Glomerular visceral epithelial cell (primary cell): ENCODE measurements at regions not wholly inside any gene's neighbourhood (a gene's known extent, or its start where the extent isn't known, plus 50 kb on each side); places are given as distances from the start of the nearest gene placed in this dataset.
"Not testable (repeated sequence)": the region's sequence is repeated elsewhere in the genome, so short reads cannot be mapped to it uniquely, and the experiment has no call there.

Experiments used
- DNase-seq: peaks from one replicate; pipeline ENCODE4 v3.0.0-alpha.2; 2016; ENCODE audit errors: extremely low spot score

DNA sequence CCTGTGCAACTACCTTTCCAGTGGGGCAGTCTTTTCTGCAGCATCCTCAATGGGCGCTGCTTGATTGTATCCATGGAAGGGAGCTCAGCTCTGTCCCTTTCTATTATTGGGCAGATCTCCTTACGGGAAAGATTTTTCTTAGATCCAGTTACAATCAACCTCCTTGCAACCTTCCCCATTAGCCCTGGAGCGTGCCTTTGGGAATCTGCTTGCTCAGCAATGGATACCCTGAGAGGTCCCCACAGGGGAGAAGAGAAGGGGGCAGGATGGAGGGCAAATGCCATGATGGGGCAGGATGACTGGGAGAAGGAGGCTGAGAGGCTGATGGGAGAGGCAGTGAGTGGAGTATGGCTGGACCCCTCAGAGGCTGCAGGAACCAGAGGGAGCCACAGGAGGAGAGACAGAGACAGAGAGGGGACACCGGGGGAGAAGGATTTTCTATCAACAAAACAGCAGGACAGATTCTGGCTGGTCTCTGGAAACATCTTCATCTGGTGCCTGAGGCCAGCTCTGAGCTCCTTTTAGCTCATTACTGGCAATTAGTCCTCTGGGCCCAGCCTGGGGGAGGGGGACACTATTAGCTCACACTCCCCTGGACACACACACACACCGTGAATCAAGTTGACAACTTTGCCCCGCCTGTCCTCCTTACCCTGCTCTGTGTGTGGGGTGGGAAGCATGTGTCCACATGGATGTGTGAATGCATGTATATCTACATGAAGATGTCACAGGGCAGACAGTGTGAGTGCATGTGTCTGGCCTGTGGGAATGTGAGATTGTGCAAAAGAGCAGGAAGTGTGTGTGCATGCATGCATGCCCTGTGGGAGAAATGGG is 80.8 kb upstream of the PAX2 start:
- DNase-seq: no peak

- not testable (repeated sequence) for DNase-seq
Observed at GRCh38 chr10:100666634-100667033, 78.7 kb upstream of the PAX2 start.

DNA sequence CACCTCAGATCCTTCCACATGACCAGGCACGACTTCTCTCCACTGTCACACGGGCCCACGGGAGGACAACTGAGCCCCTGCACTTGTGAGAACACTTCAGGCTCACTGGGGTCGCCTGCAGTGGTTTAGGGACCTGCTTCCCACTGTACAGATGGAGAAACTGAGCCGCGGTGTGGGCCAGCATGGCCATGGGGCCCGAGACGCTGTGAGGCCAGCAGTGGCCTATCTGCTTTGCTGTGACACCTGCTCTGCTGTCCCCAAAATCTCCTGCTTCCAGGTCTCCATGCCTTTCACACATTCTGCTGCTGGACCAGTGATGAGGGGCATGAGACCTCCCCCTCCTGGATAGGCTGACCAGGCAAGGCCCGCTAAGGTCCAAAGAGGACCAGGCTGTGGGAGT is 75.8 kb upstream of the PAX2 start:
- DNase-seq: no peak

DNA sequence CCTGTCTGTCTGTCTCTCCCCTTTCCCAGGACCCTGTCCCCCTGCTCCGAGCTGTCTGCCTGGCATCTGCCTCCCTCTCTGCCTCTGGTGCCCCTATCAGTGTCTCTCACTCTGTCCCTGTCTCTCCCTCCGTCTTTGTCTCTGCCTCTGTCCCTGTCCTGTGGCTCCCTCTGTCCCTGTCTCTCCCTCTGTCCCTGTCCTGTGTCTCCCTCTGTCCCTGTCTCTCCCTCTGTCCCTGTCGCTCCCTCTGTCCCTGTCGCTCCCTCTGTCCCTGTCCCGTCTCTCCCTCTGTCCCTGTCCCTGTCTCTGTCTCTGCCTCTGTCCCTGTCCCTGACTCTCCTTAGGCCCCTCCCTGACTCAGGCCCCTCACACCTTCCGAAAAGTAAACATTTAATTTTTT is 75.0 kb upstream of the PAX2 start:
- DNase-seq: no peak

DNA sequence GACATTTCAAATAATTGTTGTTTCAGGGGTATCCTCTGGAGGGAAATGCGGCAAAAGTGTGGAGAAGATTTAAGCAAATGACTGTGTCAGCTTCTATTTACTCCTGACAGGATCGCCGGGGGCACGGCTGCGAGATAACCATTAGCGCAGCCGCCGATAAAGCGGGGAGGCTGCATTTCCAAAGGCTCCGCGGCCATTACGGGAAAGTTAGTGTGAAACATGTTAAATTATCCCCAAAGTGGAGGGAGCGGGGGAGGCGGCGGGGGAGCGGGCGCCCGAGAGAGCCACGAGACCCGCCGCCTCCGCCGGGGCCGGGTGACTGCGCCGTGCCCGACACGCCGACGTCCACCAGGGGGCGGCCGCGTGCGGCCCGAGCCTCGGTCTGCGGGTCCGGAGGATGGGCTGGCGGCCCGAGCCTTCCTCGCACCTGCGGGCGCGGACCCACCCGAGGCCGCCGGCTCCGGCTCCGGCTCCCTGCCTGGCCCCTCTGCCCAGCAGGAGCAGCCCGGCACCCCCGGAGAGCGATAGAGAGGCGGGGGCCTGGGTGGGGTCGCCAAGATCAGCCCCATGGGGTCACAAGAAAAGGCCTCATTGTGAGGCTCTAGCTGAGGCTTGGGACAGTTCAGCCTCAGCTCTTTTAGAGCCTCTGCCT is 74.4 kb upstream of the PAX2 start:
- peak; percentile 20 for DNase-seq

DNA sequence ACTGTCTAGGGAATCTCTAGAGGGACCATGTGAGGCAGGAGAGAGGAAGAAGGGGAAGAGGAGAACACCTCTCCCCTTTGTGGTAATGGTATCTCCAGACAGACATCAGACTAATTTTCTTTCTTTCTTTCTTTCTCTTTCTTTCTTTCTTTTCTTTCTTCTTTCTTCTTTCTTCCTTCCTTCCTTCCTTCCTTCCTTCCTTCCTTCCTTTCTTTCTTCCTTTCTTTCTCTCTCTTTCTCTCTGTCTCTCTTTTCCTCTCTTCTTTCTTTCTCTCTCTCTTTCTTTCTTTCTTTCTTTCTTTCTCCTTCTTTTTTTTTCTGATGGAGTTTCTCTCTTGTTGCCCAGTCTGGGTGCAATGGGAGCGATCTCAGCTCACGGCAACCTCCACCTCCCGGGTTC is 73.2 kb upstream of the PAX2 start:
- no peak for DNase-seq

- DNase-seq: no peak
Observed at GRCh38 chr10:100677290-100677945, 68.0 kb upstream of the PAX2 start.

- DNase-seq: no peak
Observed at GRCh38 chr10:100679327-100679726, 66.1 kb upstream of the PAX2 start.

GRCh38 chr10:100683004-100683403 is 62.4 kb upstream of the PAX2 start:
- no peak for DNase-seq

- no peak for DNase-seq
Observed at GRCh38 chr10:100683545-100684300, 61.7 kb upstream of the PAX2 start.

DNA sequence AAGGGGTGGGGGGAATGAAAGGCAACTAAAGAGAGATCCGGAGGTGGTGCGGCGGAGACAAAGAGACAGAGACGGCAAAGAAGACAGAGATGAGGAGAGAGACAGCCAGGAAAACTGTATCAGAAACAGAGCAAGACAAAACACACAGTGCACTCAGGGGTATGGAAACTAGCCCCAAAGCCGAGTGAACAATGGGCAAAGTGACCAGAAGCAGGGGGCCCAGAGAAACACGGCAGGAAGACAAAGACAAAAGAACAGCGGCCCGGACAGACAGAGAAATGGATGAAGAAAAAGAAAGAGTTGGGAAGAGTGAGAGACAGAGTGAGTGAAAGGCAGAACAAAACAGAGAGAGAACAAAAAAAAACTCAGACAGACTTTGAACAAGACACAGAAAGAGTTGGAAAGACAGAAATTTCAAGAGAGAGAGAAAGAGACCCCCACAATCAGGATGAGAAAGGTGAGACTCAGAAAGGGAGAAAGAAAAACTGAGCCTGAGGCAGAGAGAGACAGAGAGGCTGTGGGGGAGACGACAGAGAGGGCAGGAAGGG is 60.6 kb upstream of the PAX2 start:
- no peak for DNase-seq

DNA sequence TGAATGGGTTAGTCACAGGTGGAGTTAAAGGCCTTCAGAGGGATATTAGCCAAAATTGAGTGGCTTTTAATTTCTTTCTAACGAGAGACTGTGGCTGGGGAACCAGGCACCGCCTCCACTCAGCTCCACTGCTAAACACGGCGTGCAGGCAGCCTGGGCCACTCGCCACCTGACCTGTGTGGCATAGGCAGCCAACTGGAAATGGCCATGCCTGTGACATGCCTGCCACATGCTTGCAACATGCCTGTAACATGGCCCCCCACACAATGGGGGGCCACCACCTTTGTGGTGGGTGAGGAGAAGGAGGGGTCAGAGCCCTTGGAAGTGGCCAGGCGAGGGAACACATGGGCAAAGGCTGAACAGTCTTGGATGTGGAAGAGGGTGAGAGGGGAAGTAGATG is 60.1 kb upstream of the PAX2 start:
- no peak for DNase-seq

DNA sequence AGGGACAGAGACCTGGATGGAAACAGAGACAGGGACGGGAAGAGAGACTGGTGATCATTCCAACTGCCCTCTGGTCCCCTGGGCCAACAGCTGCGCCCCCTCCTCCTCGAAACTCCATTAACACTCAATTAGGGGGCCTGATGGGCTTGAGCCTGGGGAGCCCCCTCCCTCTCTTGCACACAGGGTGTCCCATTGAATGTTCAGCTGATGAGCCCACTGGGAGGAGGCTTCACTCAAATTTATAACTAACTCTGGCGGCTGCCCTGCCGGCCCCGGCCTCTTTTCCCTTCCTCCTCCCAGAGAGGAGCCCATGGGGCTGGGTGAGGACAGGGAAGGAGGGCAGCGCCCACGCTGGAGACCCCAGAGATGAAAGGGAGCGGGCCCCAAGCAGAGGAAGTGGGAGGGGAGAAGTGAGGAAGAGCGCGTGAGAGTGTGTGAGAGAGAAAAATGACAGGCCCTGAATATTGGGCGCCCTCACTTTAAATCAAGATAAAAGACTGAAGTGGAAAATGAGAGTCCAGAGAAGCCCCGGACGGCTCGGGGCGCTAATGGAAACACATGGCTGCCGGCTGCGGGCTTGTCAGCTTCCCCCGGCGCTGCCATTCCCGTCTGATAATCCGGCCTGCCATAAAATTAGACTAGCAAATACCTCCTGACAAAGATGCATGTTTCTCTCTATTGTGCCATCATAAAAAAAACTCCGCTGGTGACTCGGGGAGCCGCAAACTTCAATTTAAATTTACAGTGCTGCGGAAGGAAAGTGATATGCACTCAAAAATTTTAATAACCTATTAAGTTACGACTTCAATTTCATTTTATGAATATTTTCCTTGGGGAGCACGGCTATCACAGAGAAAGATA is 58.0 kb upstream of the PAX2 start:
- DNase-seq: no peak

DNA sequence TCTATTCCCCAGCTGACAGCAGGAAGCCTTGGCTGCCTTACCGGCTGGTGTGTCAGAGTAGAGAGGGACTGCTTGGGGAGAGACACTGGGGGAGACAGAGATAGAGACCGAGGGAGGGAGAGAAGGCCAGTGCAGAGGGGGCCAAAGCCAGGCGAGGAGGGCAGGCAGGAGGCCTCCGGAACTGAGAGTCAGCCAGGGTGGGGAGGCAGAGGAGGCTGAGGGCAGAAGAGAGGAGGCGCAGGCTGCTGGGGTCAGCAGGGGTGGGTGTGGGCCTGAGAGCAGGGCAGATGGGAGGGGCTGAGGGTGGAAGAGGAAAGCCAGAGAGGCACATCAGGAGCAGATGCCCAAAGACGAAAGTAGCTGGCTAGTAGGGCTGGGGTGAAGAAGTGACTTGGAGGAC is 57.2 kb upstream of the PAX2 start:
- DNase-seq: no peak

GRCh38 chr10:100693821-100694220 is 51.6 kb upstream of the PAX2 start:
- no peak for DNase-seq
